ENCODE measurements at regions not wholly inside any gene's neighbourhood (a gene's known extent, or its start where the extent isn't known, plus 50 kb on each side); places are given as distances from the start of the nearest gene placed in this dataset.

DNA sequence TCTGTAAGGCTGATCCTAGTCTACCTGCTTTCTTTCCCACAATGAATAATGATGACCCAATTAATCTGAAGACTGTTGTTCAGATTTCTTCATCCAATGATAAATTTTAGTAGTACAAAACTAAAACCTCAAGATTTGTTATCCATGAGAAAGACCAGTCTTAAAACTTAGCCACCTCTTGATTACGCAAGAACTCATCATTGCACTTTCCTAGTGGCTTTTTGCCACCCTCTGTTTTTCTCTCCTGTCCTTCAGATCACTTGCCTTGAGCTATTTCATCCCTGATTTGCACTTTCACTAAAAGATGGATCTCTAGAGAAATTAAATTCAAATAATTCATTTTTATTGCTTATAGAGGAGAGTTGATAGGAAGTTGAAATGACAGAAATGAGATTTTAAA is 142.7 kb upstream of the RBMS3 start:
- Histone ChIP-seq H2AFZ (ENCODE audit: control insufficient read depth, low read depth, low read length) (no peak overlapping the region), H3K4me2 (ENCODE audit: control insufficient read depth, insufficient read depth) (no peak overlapping the region), H3K36me3 (ENCODE audit: control insufficient read depth in 2 of 2, insufficient read depth in 2 of 2, low read length in 1 of 2) (no peaks in the 10 kb centered on the region), H3K27me3 (replicated peaks in 1 of 2; ENCODE audit: control insufficient read depth in 2 of 2, insufficient read depth in 2 of 2, low read length in 1 of 2) (no peaks in the 10 kb centered on the region), H3K79me2 (ENCODE audit: control insufficient read depth, insufficient read depth, low read length) (no peaks in the 10 kb centered on the region), H3K27ac (ENCODE audit: control insufficient read depth, insufficient read depth) (no peak overlapping the region), H3K4me1 (ENCODE audit: control insufficient read depth, insufficient read depth, low read length) (no peaks in the 10 kb centered on the region), H3K9me3 (replicated peaks; ENCODE audit: control insufficient read depth, insufficient read depth, low read length) (no peaks in the 10 kb centered on the region), H4K20me1 (ENCODE audit: control insufficient read depth, insufficient read depth) (no peaks in the 10 kb centered on the region), H3K9ac (ENCODE audit: control insufficient read depth, insufficient read depth, low read length) (no peak overlapping the region), H3K4me3 (no peak overlapping the region)
- WGBS (ENCODE audit: insufficient coverage, insufficient replicate concordance, low lambda C conversion rate, missing lambda C conversion rate), result 25% methylated on average over 1 of the region's 1 CpG
- DNase-seq (ENCODE audit: low read depth, low spot score) (no peak), FAIRE-seq (no peak), ATAC-seq (no peak)
- TF ChIP-seq, protein P1, sequence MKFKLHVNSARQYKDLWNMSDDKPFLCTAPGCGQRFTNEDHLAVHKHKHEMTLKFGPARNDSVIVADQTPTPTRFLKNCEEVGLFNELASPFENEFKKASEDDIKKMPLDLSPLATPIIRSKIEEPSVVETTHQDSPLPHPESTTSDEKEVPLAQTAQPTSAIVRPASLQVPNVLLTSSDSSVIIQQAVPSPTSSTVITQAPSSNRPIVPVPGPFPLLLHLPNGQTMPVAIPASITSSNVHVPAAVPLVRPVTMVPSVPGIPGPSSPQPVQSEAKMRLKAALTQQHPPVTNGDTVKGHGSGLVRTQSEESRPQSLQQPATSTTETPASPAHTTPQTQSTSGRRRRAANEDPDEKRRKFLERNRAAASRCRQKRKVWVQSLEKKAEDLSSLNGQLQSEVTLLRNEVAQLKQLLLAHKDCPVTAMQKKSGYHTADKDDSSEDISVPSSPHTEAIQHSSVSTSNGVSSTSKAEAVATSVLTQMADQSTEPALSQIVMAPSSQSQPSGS (IDR thresholded peaks at IDR 0.05; ENCODE audit: low read length), result no peak
- TF ChIP-seq, protein P2, sequence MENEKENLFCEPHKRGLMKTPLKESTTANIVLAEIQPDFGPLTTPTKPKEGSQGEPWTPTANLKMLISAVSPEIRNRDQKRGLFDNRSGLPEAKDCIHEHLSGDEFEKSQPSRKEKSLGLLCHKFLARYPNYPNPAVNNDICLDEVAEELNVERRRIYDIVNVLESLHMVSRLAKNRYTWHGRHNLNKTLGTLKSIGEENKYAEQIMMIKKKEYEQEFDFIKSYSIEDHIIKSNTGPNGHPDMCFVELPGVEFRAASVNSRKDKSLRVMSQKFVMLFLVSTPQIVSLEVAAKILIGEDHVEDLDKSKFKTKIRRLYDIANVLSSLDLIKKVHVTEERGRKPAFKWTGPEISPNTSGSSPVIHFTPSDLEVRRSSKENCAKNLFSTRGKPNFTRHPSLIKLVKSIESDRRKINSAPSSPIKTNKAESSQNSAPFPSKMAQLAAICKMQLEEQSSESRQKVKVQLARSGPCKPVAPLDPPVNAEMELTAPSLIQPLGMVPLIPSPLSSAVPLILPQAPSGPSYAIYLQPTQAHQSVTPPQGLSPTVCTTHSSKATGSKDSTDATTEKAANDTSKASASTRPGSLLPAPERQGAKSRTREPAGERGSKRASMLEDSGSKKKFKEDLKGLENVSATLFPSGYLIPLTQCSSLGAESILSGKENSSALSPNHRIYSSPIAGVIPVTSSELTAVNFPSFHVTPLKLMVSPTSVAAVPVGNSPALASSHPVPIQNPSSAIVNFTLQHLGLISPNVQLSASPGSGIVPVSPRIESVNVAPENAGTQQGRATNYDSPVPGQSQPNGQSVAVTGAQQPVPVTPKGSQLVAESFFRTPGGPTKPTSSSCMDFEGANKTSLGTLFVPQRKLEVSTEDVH (IDR thresholded peaks at IDR 0.05; ENCODE audit: low read depth, partially characterized antibody), result no peak
- TF ChIP-seq ZNF274 (IDR thresholded peaks at IDR 0.05; ENCODE audit: insufficient read depth, insufficient read length) (no peak), PAX5 (IDR thresholded peaks at IDR 0.05; ENCODE audit: borderline replicate concordance, low read depth, low read length) (no peak), SUPT20H (IDR thresholded peaks at IDR 0.05; ENCODE audit: borderline replicate concordance, control insufficient read depth, low read depth, low read length) (no peak), IKZF1 (conservative IDR thresholded peaks at IDR 0.05) (no peak)
- TF ChIP-seq, protein P3, sequence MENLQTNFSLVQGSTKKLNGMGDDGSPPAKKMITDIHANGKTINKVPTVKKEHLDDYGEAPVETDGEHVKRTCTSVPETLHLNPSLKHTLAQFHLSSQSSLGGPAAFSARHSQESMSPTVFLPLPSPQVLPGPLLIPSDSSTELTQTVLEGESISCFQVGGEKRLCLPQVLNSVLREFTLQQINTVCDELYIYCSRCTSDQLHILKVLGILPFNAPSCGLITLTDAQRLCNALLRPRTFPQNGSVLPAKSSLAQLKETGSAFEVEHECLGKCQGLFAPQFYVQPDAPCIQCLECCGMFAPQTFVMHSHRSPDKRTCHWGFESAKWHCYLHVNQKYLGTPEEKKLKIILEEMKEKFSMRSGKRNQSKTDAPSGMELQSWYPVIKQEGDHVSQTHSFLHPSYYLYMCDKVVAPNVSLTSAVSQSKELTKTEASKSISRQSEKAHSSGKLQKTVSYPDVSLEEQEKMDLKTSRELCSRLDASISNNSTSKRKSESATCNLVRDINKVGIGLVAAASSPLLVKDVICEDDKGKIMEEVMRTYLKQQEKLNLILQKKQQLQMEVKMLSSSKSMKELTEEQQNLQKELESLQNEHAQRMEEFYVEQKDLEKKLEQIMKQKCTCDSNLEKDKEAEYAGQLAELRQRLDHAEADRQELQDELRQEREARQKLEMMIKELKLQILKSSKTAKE (IDR thresholded peaks at IDR 0.05; ENCODE audit: low read depth, poor library complexity, severe bottlenecking), result no peak
- no TSS peak for BruUV-seq (replicated peaks)
- ChIA-PET SMC1A (ENCODE audit: uncharacterized antibody, unreplicated experiment) (no interaction called here), RAD21 (ENCODE audit: unreplicated experiment) (no interaction called here), POLR2A (no interaction called here), CTCF (no interaction called here)
- in situ Hi-C loops (cut with MboI) (no loop called here), intact Hi-C loops (cut with micrococcal nuclease; ENCODE audit: unreplicated experiment) (no loop called here)

All from GM12878 (cell line).